ENCODE measurements at regions not wholly inside any gene's neighbourhood (a gene's known extent, or its start where the extent isn't known, plus 50 kb on each side); places are given as distances from the start of the nearest gene placed in this dataset.

DNA sequence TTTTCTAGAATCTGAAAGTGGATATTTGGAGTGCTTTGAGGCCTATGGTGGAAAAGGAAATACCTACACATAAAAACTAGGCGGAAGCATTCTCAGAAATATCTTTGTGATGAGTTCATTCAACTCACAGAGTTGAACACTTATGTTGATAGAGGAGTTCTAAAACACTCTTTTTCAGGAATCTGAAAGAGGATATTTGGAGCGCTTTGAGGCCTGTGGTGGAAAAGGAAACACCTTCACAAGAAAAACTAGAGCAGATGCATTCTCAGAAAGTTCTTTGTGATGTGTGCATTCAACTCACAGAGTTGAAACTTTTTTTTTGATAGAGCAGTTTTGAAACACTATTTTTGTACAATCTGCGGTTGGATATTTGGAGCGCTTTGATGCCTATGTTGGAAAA lies 1250.0 kb upstream of the DEFB115 start:
- DNase-seq, result peak in 1 of 58 donors; percentile 8

Measured in anterior cingulate cortex (tissue), 58 donors.